GM23338 (cell line): ENCODE measurements at regions not wholly inside any gene's neighbourhood (a gene's known extent, or its start where the extent isn't known, plus 50 kb on each side); places are given as distances from the start of the nearest gene placed in this dataset.

Experiments used
- ATAC-seq: fragments of 200-7000 bp; cut with Tn5 transposase; 3 replicates; pipeline ENCODE4 v1.9.1; 2020
- DNase-seq: peaks from one replicate; pipeline ENCODE4 v3.0.0-alpha.2; 2015; ENCODE audit warnings: low spot score
- H2AFZ ChIP-seq: fragments of 200-600 bp; sonication (generic); 2 replicates; pipeline ENCODE4 v1.8.0; 2016; ENCODE audit warnings: antibody characterized with exemption, mild to moderate bottlenecking, moderate library complexity
- H3F3A ChIP-seq: fragments of 200-600 bp; sonication (generic); replicated peaks from 2 replicates; pipeline ENCODE4 v1.8.0; 2017; ENCODE audit warnings: antibody characterized with exemption, mixed run types, low read depth
- H3K27ac ChIP-seq: fragments of 200-600 bp; sonication (generic); 2 replicates; pipeline ENCODE4 v1.6.1; 2016; ENCODE audit warnings: low read depth
- H3K27me3 ChIP-seq: fragments of 200-600 bp; sonication (generic); 2 replicates; pipeline ENCODE4 v1.8.0; 2016; ENCODE audit warnings: mild to moderate bottlenecking, mixed run types, moderate library complexity; ENCODE audit not compliant: insufficient read depth
- H3K36me3 ChIP-seq: fragments of 200-600 bp; sonication (generic); 2 replicates; pipeline ENCODE4 v1.8.0; 2016; ENCODE audit warnings: mild to moderate bottlenecking; ENCODE audit not compliant: insufficient read depth
- H3K4me1 ChIP-seq: fragments of 200-600 bp; sonication (generic); 2 replicates; pipeline ENCODE4 v1.8.0; 2016; ENCODE audit warnings: mild to moderate bottlenecking, moderate library complexity; ENCODE audit not compliant: insufficient read depth
- H3K4me2 ChIP-seq: fragments of 200-600 bp; sonication (generic); 2 replicates; pipeline ENCODE4 v1.7.1; 2017; ENCODE audit warnings: mixed run types
- H3K4me3 ChIP-seq: fragments of 200-600 bp; sonication (generic); 2 replicates; pipeline ENCODE4 v1.6.1; 2016; ENCODE audit warnings: mixed run types
- H3K79me2 ChIP-seq: fragments of 200-600 bp; sonication (generic); replicated peaks from 2 replicates; pipeline ENCODE4 v1.8.0; 2017; ENCODE audit warnings: mild to moderate bottlenecking; ENCODE audit not compliant: insufficient read depth
- H3K9me2 ChIP-seq: fragments of 200-600 bp; sonication (generic); 2 replicates; pipeline ENCODE4 v1.8.0; 2017; ENCODE audit not compliant: insufficient read depth
- H4K20me1 ChIP-seq: fragments of 200-600 bp; sonication (generic); replicated peaks from 2 replicates; pipeline ENCODE4 v1.8.0; 2017; ENCODE audit warnings: mild to moderate bottlenecking; ENCODE audit not compliant: insufficient read depth
- H3K27ac Mint-ChIP-seq: 2 replicates; pipeline ENCODE4 v1.8.0; 2020; ENCODE audit warnings: inconsistent platforms, mild to moderate bottlenecking, moderate library complexity, mixed read lengths
- H3K27me3 Mint-ChIP-seq: 3 replicates; pipeline ENCODE4 v1.8.0; 2022; ENCODE audit warnings: low read depth, mild to moderate bottlenecking, moderate library complexity, mixed read lengths, inconsistent platforms; ENCODE audit not compliant: insufficient read depth, poor library complexity
- H3K36me3 Mint-ChIP-seq: 3 replicates; pipeline ENCODE4 v1.8.0; 2021; ENCODE audit warnings: low read depth, mild to moderate bottlenecking, inconsistent platforms, moderate library complexity, mixed read lengths
- H3K4me1 Mint-ChIP-seq: 3 replicates; pipeline ENCODE4 v1.8.0; 2020; ENCODE audit warnings: mild to moderate bottlenecking, inconsistent platforms, mixed read lengths
- H3K4me3 Mint-ChIP-seq: 3 replicates; pipeline ENCODE4 v1.8.0; 2021; ENCODE audit warnings: moderate library complexity, mild to moderate bottlenecking, inconsistent platforms, mixed read lengths
- H3K9me3 Mint-ChIP-seq: 3 replicates; pipeline ENCODE4 v1.8.0; 2020; ENCODE audit warnings: moderate library complexity, mild to moderate bottlenecking, inconsistent platforms, mixed read lengths
- CREB1 ChIP-seq: fragments of 250-450 bp; sonication (Bioruptor Pico); IDR thresholded peaks from 2 replicates; pipeline ENCODE4 v1.5.0; 2020; ENCODE audit warnings: low read depth, mild to moderate bottlenecking, moderate library complexity
- EZH2 ChIP-seq: fragments of 200-600 bp; sonication (generic); IDR thresholded peaks from one replicate; pipeline ENCODE4 v1.8.0; 2017; ENCODE audit warnings: antibody characterized with exemption, mild to moderate bottlenecking, low read depth; ENCODE audit not compliant: unreplicated experiment
- EZH2phosphoT487 ChIP-seq: fragments of 200-600 bp; sonication (generic); IDR thresholded peaks from one replicate; pipeline ENCODE4 v1.8.1; 2018; ENCODE audit warnings: antibody characterized with exemption; ENCODE audit not compliant: unreplicated experiment
- JUNB ChIP-seq: IDR thresholded peaks from one replicate; pipeline ENCODE4 v1.6.1; 2016; ENCODE audit warnings: antibody characterized with exemption; ENCODE audit not compliant: unreplicated experiment
- NANOG ChIP-seq: IDR thresholded peaks from 2 replicates; pipeline ENCODE4 v1.6.1; 2016; ENCODE audit warnings: antibody characterized with exemption, borderline replicate concordance
- REST ChIP-seq: IDR thresholded peaks from one replicate; pipeline ENCODE4 v1.6.1; 2018; ENCODE audit warnings: antibody characterized with exemption; ENCODE audit not compliant: unreplicated experiment
- STAT1 ChIP-seq: IDR thresholded peaks from one replicate; pipeline ENCODE4 v1.6.1; 2016; ENCODE audit warnings: antibody characterized with exemption; ENCODE audit not compliant: unreplicated experiment
- ZNF114 ChIP-seq: fragments of 250-450 bp; sonication (Bioruptor Pico); IDR thresholded peaks from 2 replicates; pipeline ENCODE4 v1.5.0; 2020; ENCODE audit warnings: mild to moderate bottlenecking, moderate library complexity

GRCh38 chr7:17022920-17023319 is 141.1 kb upstream of the AGR3 start (continued):
- TF ChIP-seq REST (no peak), EZH2 (no peak), CREB1 (CRISPR knock-in tag) (no peak), EZH2phosphoT487 (no peak), STAT1 (no peak), JUNB (no peak)

- no peak for DNase-seq
- H3F3A ChIP-seq = no peaks in the 10 kb centered on the region
- H3K9me2 ChIP-seq = no peaks in the 10 kb centered on the region
- no peaks in the 10 kb centered on the region for H3K4me1 Mint-ChIP-seq
- no peaks in the 10 kb centered on the region for H3K4me1 ChIP-seq
- no peaks in the 10 kb centered on the region for H3K79me2 ChIP-seq
- no peak for ATAC-seq
- no peak overlapping the region for H3K27ac ChIP-seq
- H3K4me3 ChIP-seq = no peak overlapping the region
- no peaks in the 10 kb centered on the region for H3K36me3 Mint-ChIP-seq
- H3K9me3 Mint-ChIP-seq = no peaks in the 10 kb centered on the region
- no peak overlapping the region for H3K4me3 Mint-ChIP-seq
- no peak overlapping the region for H3K27ac Mint-ChIP-seq
- no peak for TF ChIP-seq STAT1
- no peak for TF ChIP-seq JUNB
- no peak for TF ChIP-seq ZNF114 (CRISPR knock-in tag)
- no peak for TF ChIP-seq NANOG
- H2AFZ ChIP-seq = no peak overlapping the region
- H3K36me3 ChIP-seq = no peaks in the 10 kb centered on the region
- no peaks in the 10 kb centered on the region for H3K27me3 ChIP-seq
- no peaks in the 10 kb centered on the region for H3K27me3 Mint-ChIP-seq
- H4K20me1 ChIP-seq = no peaks in the 10 kb centered on the region
- no peak overlapping the region for H3K4me2 ChIP-seq
Measured at GRCh38 chr7:17026269-17026668, 144.5 kb upstream of the AGR3 start.

- Histone ChIP-seq H3K4me1 (no peaks in the 10 kb centered on the region), H3K4me3 (no peak overlapping the region), H3K27me3 (no peaks in the 10 kb centered on the region), H3F3A (no peaks in the 10 kb centered on the region), H3K4me2 (no peak overlapping the region), H3K9me2 (no peaks in the 10 kb centered on the region), H2AFZ (no peak overlapping the region), H4K20me1 (no peaks in the 10 kb centered on the region), H3K36me3 (no peaks in the 10 kb centered on the region), H3K27ac (no peak overlapping the region), H3K79me2 (no peaks in the 10 kb centered on the region)
- no peak for DNase-seq
- TF ChIP-seq JUNB (no peak), NANOG (no peak), CREB1 (CRISPR knock-in tag) (no peak), STAT1 (no peak), EZH2phosphoT487 (no peak), ZNF114 (CRISPR knock-in tag) (no peak)
- Mint-ChIP-seq H3K4me1 (peaks cover 6% of the 10 kb centered on the region; the same call in 1 of the 3 replicates), H3K4me3 (no peak overlapping the region), H3K9me3 (no peaks in the 10 kb centered on the region), H3K27ac (no peak overlapping the region), H3K27me3 (no peaks in the 10 kb centered on the region), H3K36me3 (no peaks in the 10 kb centered on the region)
- ATAC-seq = no peak
Measured at GRCh38 chr7:17027143-17027788, 145.5 kb upstream of the AGR3 start.
